ENCODE measurements at regions not wholly inside any gene's neighbourhood (a gene's known extent, or its start where the extent isn't known, plus 50 kb on each side); places are given as distances from the start of the nearest gene placed in this dataset.
"Not testable (repeated sequence)": the region's sequence is repeated elsewhere in the genome, so short reads cannot be mapped to it uniquely, and the experiment has no call there.

DNA sequence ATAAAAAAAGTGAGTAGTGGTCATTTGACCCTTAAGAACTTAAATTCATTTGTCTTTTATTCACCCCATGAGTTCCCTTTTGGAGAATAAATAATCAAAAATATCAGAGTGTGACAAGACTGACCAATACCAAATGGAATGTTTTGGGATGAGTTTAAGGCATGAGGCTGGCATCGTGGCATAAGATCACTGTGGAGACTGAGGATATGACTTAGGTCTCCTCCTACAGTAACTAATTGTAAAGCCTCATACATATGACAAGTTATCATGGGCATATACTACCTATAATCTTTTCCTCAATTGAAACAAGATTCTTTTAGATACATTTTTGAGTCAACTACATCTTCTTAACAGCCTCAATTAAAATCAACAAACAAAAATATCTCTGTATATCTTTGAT is 782.0 kb downstream of the SLITRK1 start:
- no peaks in the 10 kb centered on the region for H3K9me3 Mint-ChIP-seq
- H3K36me3 Mint-ChIP-seq (ENCODE audit: low read depth): no peaks in the 10 kb centered on the region
- no peaks in the 10 kb centered on the region for H3K27me3 Mint-ChIP-seq
- H3K27ac Mint-ChIP-seq: no peak overlapping the region
- H3K4me1 Mint-ChIP-seq (ENCODE audit: low read depth): no peaks in the 10 kb centered on the region
- H3K4me3 Mint-ChIP-seq: no peak overlapping the region

- H3K27ac Mint-ChIP-seq: no peak overlapping the region
- H3K36me3 Mint-ChIP-seq (ENCODE audit: low read depth): no peaks in the 10 kb centered on the region
- H3K4me1 Mint-ChIP-seq (ENCODE audit: low read depth): no peaks in the 10 kb centered on the region
- no peak overlapping the region for H3K4me3 Mint-ChIP-seq
- H3K27me3 Mint-ChIP-seq: no peaks in the 10 kb centered on the region
- H3K9me3 Mint-ChIP-seq: peaks cover 23% of the 10 kb centered on the region
Observed at GRCh38 chr13:83088858-83089257, 793.4 kb downstream of the SLITRK1 start.

DNA sequence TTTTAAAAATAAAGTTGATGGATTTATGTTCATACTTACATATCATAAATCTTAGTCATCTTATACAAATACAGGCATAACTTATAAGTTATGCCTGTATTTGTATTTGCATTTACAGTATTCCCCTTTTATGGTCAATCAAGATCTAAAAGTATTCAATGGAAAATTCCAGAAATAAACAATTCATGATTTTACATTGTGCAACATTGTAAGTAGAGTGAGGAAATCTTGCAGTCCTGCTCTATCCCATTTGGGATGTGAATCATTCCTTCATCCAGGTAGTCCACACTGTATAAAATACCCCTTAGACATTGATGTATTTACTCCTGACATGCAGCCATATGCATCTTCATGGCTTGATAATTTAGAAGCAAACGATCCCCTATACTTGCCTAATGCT is 795.3 kb downstream of the SLITRK1 start:
- Mint-ChIP-seq H3K27ac (no peak overlapping the region), H3K4me1 (ENCODE audit: low read depth) (no peaks in the 10 kb centered on the region), H3K9me3 (peaks cover 22% of the 10 kb centered on the region), H3K4me3 (no peak overlapping the region), H3K36me3 (ENCODE audit: low read depth) (no peaks in the 10 kb centered on the region), H3K27me3 (no peaks in the 10 kb centered on the region)

- no peak overlapping the region for H3K27ac Mint-ChIP-seq
- H3K36me3 Mint-ChIP-seq (ENCODE audit: low read depth): no peaks in the 10 kb centered on the region
- H3K27me3 Mint-ChIP-seq: no peaks in the 10 kb centered on the region
- H3K4me1 Mint-ChIP-seq (ENCODE audit: low read depth): no peaks in the 10 kb centered on the region
- peaks cover 22% of the 10 kb centered on the region for H3K9me3 Mint-ChIP-seq
- H3K4me3 Mint-ChIP-seq: no peak overlapping the region
Observed at GRCh38 chr13:83086088-83086487, 796.2 kb downstream of the SLITRK1 start.

DNA sequence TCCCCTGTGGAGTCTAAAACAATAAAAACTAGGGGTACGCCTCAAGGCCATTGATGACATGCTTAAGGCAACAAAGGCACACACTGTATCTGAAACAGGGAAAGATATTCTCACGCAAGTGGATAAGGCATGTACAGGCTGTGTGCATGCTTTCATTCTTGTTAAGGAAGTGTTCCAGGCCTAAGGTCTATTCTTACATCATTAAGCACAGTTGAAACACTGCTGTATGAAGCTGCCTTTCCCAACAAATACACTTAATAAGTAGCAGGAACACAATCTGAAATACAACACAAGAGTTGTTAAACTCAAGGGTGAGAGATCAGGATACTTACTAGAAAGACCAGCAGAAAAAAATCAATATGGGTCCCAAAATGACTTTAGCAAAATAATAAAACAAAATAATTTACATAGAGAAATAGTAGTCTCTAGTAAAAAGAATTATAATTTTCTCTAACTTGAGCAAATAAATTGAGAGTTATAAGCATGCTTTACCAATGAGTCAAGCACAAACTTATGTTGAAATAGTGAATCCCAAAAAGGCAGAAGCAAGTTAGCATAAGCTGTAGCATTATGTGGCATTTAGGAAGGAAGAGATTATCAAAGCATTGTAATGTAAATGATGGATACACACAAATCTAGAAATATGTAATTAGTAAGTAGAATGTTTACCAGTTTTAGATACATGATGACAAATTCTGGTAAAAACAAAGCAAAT is 796.9 kb downstream of the SLITRK1 start:
- H3K27me3 Mint-ChIP-seq: no peaks in the 10 kb centered on the region
- no peaks in the 10 kb centered on the region for H3K4me1 Mint-ChIP-seq (ENCODE audit: low read depth)
- H3K27ac Mint-ChIP-seq: no peak overlapping the region
- peaks cover 16% of the 10 kb centered on the region for H3K9me3 Mint-ChIP-seq
- H3K4me3 Mint-ChIP-seq: no peak overlapping the region
- H3K36me3 Mint-ChIP-seq (ENCODE audit: low read depth): no peaks in the 10 kb centered on the region

DNA sequence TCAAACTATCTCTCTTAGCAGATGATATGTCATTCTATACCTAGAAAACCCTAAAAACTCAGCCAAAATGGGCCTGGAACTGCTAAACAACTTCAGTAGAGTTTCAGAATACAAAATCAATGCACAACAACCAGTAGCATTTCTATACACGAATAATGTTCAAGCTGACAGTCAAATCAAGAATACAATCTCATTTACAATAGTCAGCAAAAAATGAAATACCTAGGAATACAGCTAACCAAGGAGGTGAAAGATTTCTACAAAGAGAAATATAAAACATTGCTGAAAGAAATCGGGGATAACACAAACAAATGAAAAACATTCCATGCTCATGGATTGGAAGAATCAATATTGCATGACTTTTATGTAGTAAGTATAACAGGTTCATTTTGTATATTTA is 804.8 kb downstream of the SLITRK1 start:
- Mint-ChIP-seq H3K27ac (no peak overlapping the region), H3K36me3 (ENCODE audit: low read depth) (no peaks in the 10 kb centered on the region), H3K9me3 (peaks cover 1% of the 10 kb centered on the region), H3K4me3 (no peak overlapping the region), H3K4me1 (ENCODE audit: low read depth) (no peaks in the 10 kb centered on the region), H3K27me3 (no peaks in the 10 kb centered on the region)

- not testable (repeated sequence) for H3K36me3 Mint-ChIP-seq (ENCODE audit: low read depth); H3K27me3 Mint-ChIP-seq; H3K4me3 Mint-ChIP-seq; H3K9me3 Mint-ChIP-seq; H3K4me1 Mint-ChIP-seq (ENCODE audit: low read depth); H3K27ac Mint-ChIP-seq
Observed at GRCh38 chr13:83073930-83074329, 808.3 kb downstream of the SLITRK1 start.

DNA sequence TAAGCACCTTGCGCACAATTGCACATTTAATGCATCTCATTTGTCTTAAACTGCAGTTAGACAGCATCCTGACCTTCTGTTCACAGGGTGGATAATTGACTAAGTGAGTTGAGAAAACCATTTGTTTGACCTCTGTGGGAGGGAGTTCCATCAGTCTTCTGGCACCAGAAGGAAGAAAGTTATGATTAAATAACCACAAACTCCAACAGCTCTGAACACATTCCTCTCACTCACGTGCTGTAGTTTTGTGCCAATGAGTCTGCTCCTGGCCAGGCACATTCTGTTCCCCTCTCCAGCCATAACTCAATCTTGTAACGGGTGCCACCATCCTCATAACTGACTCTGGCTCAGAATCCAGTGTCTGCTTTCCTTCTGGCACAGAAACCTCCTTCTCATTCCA is 817.2 kb downstream of the SLITRK1 start:
- H3K4me3 Mint-ChIP-seq: no peak overlapping the region

GRCh38 chr13:83057119-83057518 is 825.2 kb downstream of the SLITRK1 start:
- no peak overlapping the region for H3K27ac Mint-ChIP-seq
- H3K36me3 Mint-ChIP-seq (ENCODE audit: low read depth): no peaks in the 10 kb centered on the region
- no peaks in the 10 kb centered on the region for H3K27me3 Mint-ChIP-seq
- H3K9me3 Mint-ChIP-seq: no peaks in the 10 kb centered on the region
- H3K4me3 Mint-ChIP-seq: no peak overlapping the region
- H3K4me1 Mint-ChIP-seq (ENCODE audit: low read depth): no peaks in the 10 kb centered on the region

More for the DNA sequence above, 817.2 kb downstream of the SLITRK1 start:
- no peaks in the 10 kb centered on the region for H3K27me3 Mint-ChIP-seq
- no peaks in the 10 kb centered on the region for H3K4me1 Mint-ChIP-seq (ENCODE audit: low read depth)
- no peak overlapping the region for H3K27ac Mint-ChIP-seq
- H3K9me3 Mint-ChIP-seq: no peaks in the 10 kb centered on the region
- no peaks in the 10 kb centered on the region for H3K36me3 Mint-ChIP-seq (ENCODE audit: low read depth)

- no peaks in the 10 kb centered on the region for H3K27me3 Mint-ChIP-seq
- no peak overlapping the region for H3K4me3 Mint-ChIP-seq
- H3K9me3 Mint-ChIP-seq: no peaks in the 10 kb centered on the region
- no peak overlapping the region for H3K27ac Mint-ChIP-seq
- no peaks in the 10 kb centered on the region for H3K36me3 Mint-ChIP-seq (ENCODE audit: low read depth)
- H3K4me1 Mint-ChIP-seq (ENCODE audit: low read depth): no peaks in the 10 kb centered on the region
Observed at GRCh38 chr13:83056269-83056668, 826.0 kb downstream of the SLITRK1 start.

- no peaks in the 10 kb centered on the region for H3K36me3 Mint-ChIP-seq (ENCODE audit: low read depth)
- H3K4me1 Mint-ChIP-seq (ENCODE audit: low read depth): no peaks in the 10 kb centered on the region
- H3K4me3 Mint-ChIP-seq: no peak overlapping the region
- no peak overlapping the region for H3K27ac Mint-ChIP-seq
- H3K27me3 Mint-ChIP-seq: no peaks in the 10 kb centered on the region
- peaks cover 4% of the 10 kb centered on the region for H3K9me3 Mint-ChIP-seq
Observed at GRCh38 chr13:83048419-83048818, 833.9 kb downstream of the SLITRK1 start.

DNA sequence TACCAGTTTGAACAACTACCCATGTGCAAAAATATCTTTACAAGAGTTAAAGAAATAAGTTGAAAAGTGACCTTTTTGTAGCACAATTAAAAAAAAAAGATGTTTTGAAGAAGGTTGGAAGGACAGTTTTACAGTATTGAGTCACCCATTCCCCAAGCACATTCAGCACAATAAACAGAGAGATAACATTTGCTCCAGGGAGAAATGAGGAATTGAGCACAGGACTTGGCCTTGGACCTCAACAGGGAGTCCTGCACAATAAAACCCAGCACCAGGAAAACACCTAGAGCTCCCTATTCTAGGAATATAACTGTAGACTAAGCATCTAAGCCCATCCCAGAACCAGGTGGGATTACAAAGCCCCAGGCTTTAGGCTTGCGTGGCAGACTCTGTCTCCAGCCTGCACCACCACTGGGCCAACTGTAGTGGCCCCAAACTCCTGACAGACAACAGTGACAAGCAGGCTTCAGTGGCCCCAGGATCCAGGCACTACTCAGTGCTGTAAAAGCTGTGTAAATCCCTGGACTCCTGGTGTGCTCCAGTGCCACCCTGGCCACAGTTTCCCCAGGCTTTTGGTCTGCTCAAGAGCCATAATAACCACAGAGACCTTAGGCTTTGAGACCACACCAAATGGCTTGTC is 857.2 kb downstream of the SLITRK1 start:
- no peak overlapping the region for H3K4me3 Mint-ChIP-seq
- H3K4me1 Mint-ChIP-seq (ENCODE audit: low read depth): no peaks in the 10 kb centered on the region
- H3K27ac Mint-ChIP-seq: no peak overlapping the region
- no peaks in the 10 kb centered on the region for H3K27me3 Mint-ChIP-seq
- H3K9me3 Mint-ChIP-seq: peaks cover 5% of the 10 kb centered on the region
- H3K36me3 Mint-ChIP-seq (ENCODE audit: low read depth): no peaks in the 10 kb centered on the region

DNA sequence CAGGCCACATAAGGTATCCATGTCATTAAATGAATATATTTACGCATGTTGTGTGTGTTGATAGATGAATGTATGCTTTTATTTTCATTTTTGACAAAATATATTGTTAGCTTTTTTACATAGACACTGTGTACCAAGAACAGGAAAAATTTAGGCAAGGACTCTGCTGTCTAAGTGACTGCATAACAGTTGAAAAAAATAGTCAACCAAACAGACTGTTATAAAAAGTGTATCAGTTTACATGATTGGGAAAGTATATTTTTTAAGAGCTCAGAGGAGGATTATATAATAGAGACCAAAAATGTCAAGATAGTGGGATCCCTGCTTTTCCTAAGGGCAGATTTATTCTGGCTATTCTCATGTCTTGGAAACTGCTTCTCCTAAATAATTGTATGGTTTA is 858.0 kb downstream of the SLITRK1 start:
- Mint-ChIP-seq H3K27me3 (no peaks in the 10 kb centered on the region), H3K4me3 (no peak overlapping the region), H3K36me3 (ENCODE audit: low read depth) (no peaks in the 10 kb centered on the region), H3K9me3 (peaks cover 4% of the 10 kb centered on the region), H3K4me1 (ENCODE audit: low read depth) (no peaks in the 10 kb centered on the region), H3K27ac (no peak overlapping the region)

- Mint-ChIP-seq H3K4me3 (no peak overlapping the region), H3K27me3 (no peaks in the 10 kb centered on the region), H3K4me1 (ENCODE audit: low read depth) (no peaks in the 10 kb centered on the region), H3K36me3 (ENCODE audit: low read depth) (no peaks in the 10 kb centered on the region), H3K9me3 (peaks cover 20% of the 10 kb centered on the region), H3K27ac (no peak overlapping the region)
Observed at GRCh38 chr13:83019986-83020385, 862.3 kb downstream of the SLITRK1 start.

DNA sequence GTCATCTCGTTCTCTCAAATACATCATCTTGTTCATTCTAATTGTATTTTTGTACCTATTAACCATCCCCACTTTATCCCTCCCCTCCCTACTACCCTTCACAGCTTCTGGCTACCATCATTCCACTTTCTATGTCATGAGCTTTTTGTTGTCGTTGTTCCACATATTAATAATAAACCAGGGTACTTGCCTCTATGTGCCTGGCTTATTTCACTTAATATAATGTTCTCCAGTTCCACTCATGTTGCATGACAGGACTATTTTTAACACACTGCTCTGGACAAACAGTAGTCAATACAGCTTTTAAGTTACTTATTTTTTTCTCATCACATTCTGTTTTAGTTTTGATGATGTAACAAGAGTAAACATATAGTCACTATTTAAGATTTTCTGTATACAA is 872.3 kb downstream of the SLITRK1 start:
- no peaks in the 10 kb centered on the region for H3K36me3 Mint-ChIP-seq (ENCODE audit: low read depth)
- H3K4me3 Mint-ChIP-seq: no peak overlapping the region
- H3K9me3 Mint-ChIP-seq: peaks cover 14% of the 10 kb centered on the region
- H3K27me3 Mint-ChIP-seq: no peaks in the 10 kb centered on the region
- H3K4me1 Mint-ChIP-seq (ENCODE audit: low read depth): no peaks in the 10 kb centered on the region
- no peak overlapping the region for H3K27ac Mint-ChIP-seq
